Ureter (tissue), 1 donor: ENCODE measurements at regions not wholly inside any gene's neighbourhood (a gene's known extent, or its start where the extent isn't known, plus 50 kb on each side); places are given as distances from the start of the nearest gene placed in this dataset.
"Not testable (repeated sequence)": the region's sequence is repeated elsewhere in the genome, so short reads cannot be mapped to it uniquely, and the experiment has no call there.

Source experiments
- DNase-seq: peaks from one replicate; pipeline ENCODE4 v3.0.0-alpha.2; 2020; ENCODE audit warnings: low spot score
- donor health status: DM: yes; HTN: yes; CAD: no.

GRCh38 chr5:99906776-99907175, 628.4 kb upstream of the FAM174A start:
- no peak for DNase-seq

- no peak for DNase-seq
These were observed 633.2 kb upstream of the FAM174A start for GRCh38 chr5:99901972-99902371.

- DNase-seq = no peak
These were observed 634.8 kb upstream of the FAM174A start for GRCh38 chr5:99900302-99900852.

GRCh38 chr5:99879791-99880511, 655.2 kb upstream of the FAM174A start:
- no peak for DNase-seq

- DNase-seq = no peak
These were observed 656.3 kb upstream of the FAM174A start for GRCh38 chr5:99878830-99879229.

GRCh38 chr5:99866740-99867139, 668.4 kb upstream of the FAM174A start:
- no peak for DNase-seq

GRCh38 chr5:99865159-99865558, 670.0 kb upstream of the FAM174A start:
- DNase-seq = no peak

- no peak for DNase-seq
These were observed 699.4 kb upstream of the FAM174A start for GRCh38 chr5:99835791-99836190.

GRCh38 chr5:99827136-99827535, 708.0 kb upstream of the FAM174A start:
- no peak for DNase-seq

- no peak for DNase-seq
These were observed 717.4 kb upstream of the FAM174A start for GRCh38 chr5:99817796-99818195.

- DNase-seq = no peak
These were observed 720.7 kb upstream of the FAM174A start for GRCh38 chr5:99814321-99815063.

GRCh38 chr5:99808657-99809230, 726.4 kb upstream of the FAM174A start:
- DNase-seq = no peak

- DNase-seq = no peak
These were observed 727.8 kb upstream of the FAM174A start for GRCh38 chr5:99807346-99807745.

GRCh38 chr5:99795031-99795430, 740.1 kb upstream of the FAM174A start:
- DNase-seq = no peak

- DNase-seq = no peak
These were observed 746.7 kb upstream of the FAM174A start for GRCh38 chr5:99788482-99788881.

- no peak for DNase-seq
These were observed 760.0 kb upstream of the FAM174A start for GRCh38 chr5:99775189-99775588.

- no peak for DNase-seq
These were observed 761.9 kb upstream of the FAM174A start for GRCh38 chr5:99773290-99773689.

- no peak for DNase-seq
These were observed 763.9 kb upstream of the FAM174A start for GRCh38 chr5:99771296-99771695.

GRCh38 chr5:99765011-99765410, 770.2 kb upstream of the FAM174A start:
- no peak for DNase-seq

GRCh38 chr5:99763021-99763774, 772.0 kb upstream of the FAM174A start:
- DNase-seq = no peak

GRCh38 chr5:99747342-99747741, 787.8 kb upstream of the FAM174A start:
- DNase-seq = no peak

- DNase-seq = not testable (repeated sequence)
These were observed 802.0 kb upstream of the FAM174A start for GRCh38 chr5:99733146-99733545.
